HG03432 (cell line): ENCODE measurements at regions not wholly inside any gene's neighbourhood (a gene's known extent, or its start where the extent isn't known, plus 50 kb on each side); places are given as distances from the start of the nearest gene placed in this dataset.
A peak's percentile ranks its signal among the peaks of the same experiment; 100 is the strongest.

Experiments
- ATAC-seq: cut with Tn5 transposase; IDR thresholded peaks from one replicate; pipeline ENCODE4 v1.9.1; 2021; ENCODE audit warnings: mild to moderate bottlenecking, moderate library complexity; ENCODE audit not compliant: unreplicated experiment

- no peak for ATAC-seq
Measured at GRCh38 chr4:57499786-57500185, 389.6 kb upstream of the IGFBP7 start.

GRCh38 chr4:57498251-57498650 is 388.1 kb upstream of the IGFBP7 start:
- ATAC-seq: no peak

GRCh38 chr4:57496697-57497471 is 386.7 kb upstream of the IGFBP7 start:
- no peak for ATAC-seq

GRCh38 chr4:57494821-57495220 is 384.6 kb upstream of the IGFBP7 start:
- no peak for ATAC-seq

GRCh38 chr4:57492251-57492878 is 382.2 kb upstream of the IGFBP7 start:
- no peak for ATAC-seq

GRCh38 chr4:57491388-57491787 is 381.2 kb upstream of the IGFBP7 start:
- ATAC-seq: no peak

- no peak for ATAC-seq
Measured at GRCh38 chr4:57490520-57491255, 380.5 kb upstream of the IGFBP7 start.

- no peak for ATAC-seq
Measured at GRCh38 chr4:57488366-57489162, 378.4 kb upstream of the IGFBP7 start.

- no peak for ATAC-seq
Measured at GRCh38 chr4:57475424-57475823, 365.2 kb upstream of the IGFBP7 start.

GRCh38 chr4:57465321-57466056 is 355.3 kb upstream of the IGFBP7 start:
- no peak for ATAC-seq

- ATAC-seq: no peak
Measured at GRCh38 chr4:57462843-57463242, 352.7 kb upstream of the IGFBP7 start.

GRCh38 chr4:57460967-57461366 is 350.8 kb upstream of the IGFBP7 start:
- ATAC-seq: no peak

- ATAC-seq: no peak
Measured at GRCh38 chr4:57448901-57449300, 338.7 kb upstream of the IGFBP7 start.

GRCh38 chr4:57448452-57448851 is 338.3 kb upstream of the IGFBP7 start:
- no peak for ATAC-seq

- ATAC-seq: no peak
Measured at GRCh38 chr4:57446266-57446665, 336.1 kb upstream of the IGFBP7 start.

GRCh38 chr4:57445686-57446085 is 335.5 kb upstream of the IGFBP7 start:
- ATAC-seq: no peak

GRCh38 chr4:57444671-57445070 is 334.5 kb upstream of the IGFBP7 start:
- no peak for ATAC-seq

- no peak for ATAC-seq
Measured at GRCh38 chr4:57443787-57444186, 333.6 kb upstream of the IGFBP7 start.

- no peak for ATAC-seq
Measured at GRCh38 chr4:57443308-57443707, 333.1 kb upstream of the IGFBP7 start.

GRCh38 chr4:57442831-57443291 is 332.7 kb upstream of the IGFBP7 start:
- ATAC-seq: peak; percentile 68
